ENCODE measurements at regions not wholly inside any gene's neighbourhood (a gene's known extent, or its start where the extent isn't known, plus 50 kb on each side); places are given as distances from the start of the nearest gene placed in this dataset.

GRCh38 chr6:5942591-5942990 lies 64.1 kb downstream of the NRN1 start:
- H3K9me3 Mint-ChIP-seq: peaks cover 12% of the 10 kb centered on the region
- 94% methylated on average over 1 of the region's 1 CpG; no CpG with 5 or more reads in 1 of the 2 experiments for WGBS, 2 experiments (ENCODE audit: insufficient coverage in 1 of 2, insufficient read length in 1 of 2)
- H3K4me1 Mint-ChIP-seq: peaks cover 9% of the 10 kb centered on the region
- Histone ChIP-seq H3K9ac (ENCODE audit: extremely low read depth, low read length, poor library complexity, severe bottlenecking) (no peak overlapping the region), H3K4me3 (ENCODE audit: low read length) (no peak overlapping the region), H3K9me3 (ENCODE audit: control insufficient read depth, low read length) (peaks cover 10% of the 10 kb centered on the region), H3K27me3 (ENCODE audit: control insufficient read depth, insufficient read depth, low read length, poor library complexity, severe bottlenecking) (no peaks in the 10 kb centered on the region), H3K4me1 (ENCODE audit: control insufficient read depth, insufficient read depth, low read length) (no peaks in the 10 kb centered on the region), H3K27ac (ENCODE audit: low read depth, low read length) (no peak overlapping the region), H3K36me3 (ENCODE audit: control insufficient read depth, insufficient read depth, low read length) (no peaks in the 10 kb centered on the region)
- H3K27ac Mint-ChIP-seq: no peak overlapping the region
- TF ChIP-seq CTCF (conservative IDR thresholded peaks at IDR 0.05): no peak
- no peak for DNase-seq
- no peaks in the 10 kb centered on the region for H3K36me3 Mint-ChIP-seq (ENCODE audit: low read depth)
- H3K27me3 Mint-ChIP-seq (ENCODE audit: insufficient read depth): peaks cover 7% of the 10 kb centered on the region
- H3K4me3 Mint-ChIP-seq: no peak overlapping the region

- Histone ChIP-seq H3K27me3 (ENCODE audit: control insufficient read depth, insufficient read depth, low read length, poor library complexity, severe bottlenecking) (no peaks in the 10 kb centered on the region), H3K4me1 (ENCODE audit: control insufficient read depth, insufficient read depth, low read length) (no peaks in the 10 kb centered on the region), H3K9ac (ENCODE audit: extremely low read depth, low read length, poor library complexity, severe bottlenecking) (no peak overlapping the region), H3K36me3 (ENCODE audit: control insufficient read depth, insufficient read depth, low read length) (no peaks in the 10 kb centered on the region), H3K4me3 (ENCODE audit: low read length) (no peak overlapping the region), H3K27ac (ENCODE audit: low read depth, low read length) (no peak overlapping the region), H3K9me3 (ENCODE audit: control insufficient read depth, low read length) (peaks cover 10% of the 10 kb centered on the region)
- no peak for DNase-seq
- Mint-ChIP-seq H3K4me3 (no peak overlapping the region), H3K27me3 (ENCODE audit: insufficient read depth) (peaks cover 7% of the 10 kb centered on the region), H3K9me3 (peaks cover 12% of the 10 kb centered on the region), H3K36me3 (ENCODE audit: low read depth) (no peaks in the 10 kb centered on the region), H3K4me1 (peaks cover 9% of the 10 kb centered on the region), H3K27ac (no peak overlapping the region)
- 76 to 82% methylated on average over 4 to 5 of the region's 5 CpGs for WGBS, 2 experiments (ENCODE audit: insufficient coverage in 1 of 2, insufficient read length in 1 of 2)
- no peak for TF ChIP-seq CTCF (conservative IDR thresholded peaks at IDR 0.05)
Observed at GRCh38 chr6:5941188-5941587, 65.5 kb downstream of the NRN1 start.

GRCh38 chr6:5938934-5939333 lies 67.8 kb downstream of the NRN1 start:
- Mint-ChIP-seq H3K27ac (no peak overlapping the region), H3K36me3 (ENCODE audit: low read depth) (no peaks in the 10 kb centered on the region), H3K4me3 (no peak overlapping the region), H3K9me3 (peaks cover 8% of the 10 kb centered on the region), H3K27me3 (ENCODE audit: insufficient read depth) (peaks cover 9% of the 10 kb centered on the region), H3K4me1 (peaks cover 9% of the 10 kb centered on the region)
- H3K27me3 ChIP-seq (ENCODE audit: control insufficient read depth, insufficient read depth, low read length, poor library complexity, severe bottlenecking): no peaks in the 10 kb centered on the region
- 90 to 91% methylated on average over 3 of the region's 3 CpGs for WGBS, 2 experiments (ENCODE audit: insufficient coverage in 1 of 2, insufficient read length in 1 of 2)
- H3K9ac ChIP-seq (ENCODE audit: extremely low read depth, low read length, poor library complexity, severe bottlenecking): no peak overlapping the region
- no peaks in the 10 kb centered on the region for H3K4me1 ChIP-seq (ENCODE audit: control insufficient read depth, insufficient read depth, low read length)
- TF ChIP-seq CTCF (conservative IDR thresholded peaks at IDR 0.05): no peak
- H3K4me3 ChIP-seq (ENCODE audit: low read length): no peak overlapping the region
- no peaks in the 10 kb centered on the region for H3K36me3 ChIP-seq (ENCODE audit: control insufficient read depth, insufficient read depth, low read length)
- no peak overlapping the region for H3K27ac ChIP-seq (ENCODE audit: low read depth, low read length)
- no peak for DNase-seq
- H3K9me3 ChIP-seq (ENCODE audit: control insufficient read depth, low read length): peaks cover 10% of the 10 kb centered on the region

All from endodermal cell (in vitro differentiated cells).